LNCAP (cell line): ENCODE measurements at regions not wholly inside any gene's neighbourhood (a gene's known extent, or its start where the extent isn't known, plus 50 kb on each side); places are given as distances from the start of the nearest gene placed in this dataset.

Experiments used
- CTCF ChIP-seq: fragments of 450-650 bp; IDR thresholded peaks from 2 replicates; pipeline ENCODE4 v1.5.1; 2017; ENCODE audit warnings: mild to moderate bottlenecking

GRCh38 chr16:52924162-52924561 is 128.5 kb downstream of the CHD9NB start:
- TF ChIP-seq CTCF = no peak

- TF ChIP-seq CTCF = no peak
Measured at GRCh38 chr16:52921104-52921503, 131.6 kb downstream of the CHD9NB start.

- TF ChIP-seq CTCF = no peak
Measured at GRCh38 chr16:52920331-52920730, 132.4 kb downstream of the CHD9NB start.

GRCh38 chr16:52914428-52914827 is 138.3 kb downstream of the CHD9NB start:
- TF ChIP-seq CTCF = no peak

- TF ChIP-seq CTCF = peak; percentile 87
Measured at GRCh38 chr16:52912565-52913173, 140.0 kb downstream of the CHD9NB start.

- no peak for TF ChIP-seq CTCF
Measured at GRCh38 chr16:52906281-52906680, 146.4 kb downstream of the CHD9NB start.

- no peak for TF ChIP-seq CTCF
Measured at GRCh38 chr16:52896478-52897164, 156.1 kb downstream of the CHD9NB start.
